CD4-positive, alpha-beta T cell treated with Interleukin-4 for 4 hours (primary cell): ENCODE measurements at regions not wholly inside any gene's neighbourhood (a gene's known extent, or its start where the extent isn't known, plus 50 kb on each side); places are given as distances from the start of the nearest gene placed in this dataset.
A peak's percentile ranks its signal among the peaks of the same experiment; 100 is the strongest.

ENCODE experiments used
- DNase-seq: peaks from one replicate; pipeline ENCODE4 v3.0.0-alpha.2; 2020

DNA sequence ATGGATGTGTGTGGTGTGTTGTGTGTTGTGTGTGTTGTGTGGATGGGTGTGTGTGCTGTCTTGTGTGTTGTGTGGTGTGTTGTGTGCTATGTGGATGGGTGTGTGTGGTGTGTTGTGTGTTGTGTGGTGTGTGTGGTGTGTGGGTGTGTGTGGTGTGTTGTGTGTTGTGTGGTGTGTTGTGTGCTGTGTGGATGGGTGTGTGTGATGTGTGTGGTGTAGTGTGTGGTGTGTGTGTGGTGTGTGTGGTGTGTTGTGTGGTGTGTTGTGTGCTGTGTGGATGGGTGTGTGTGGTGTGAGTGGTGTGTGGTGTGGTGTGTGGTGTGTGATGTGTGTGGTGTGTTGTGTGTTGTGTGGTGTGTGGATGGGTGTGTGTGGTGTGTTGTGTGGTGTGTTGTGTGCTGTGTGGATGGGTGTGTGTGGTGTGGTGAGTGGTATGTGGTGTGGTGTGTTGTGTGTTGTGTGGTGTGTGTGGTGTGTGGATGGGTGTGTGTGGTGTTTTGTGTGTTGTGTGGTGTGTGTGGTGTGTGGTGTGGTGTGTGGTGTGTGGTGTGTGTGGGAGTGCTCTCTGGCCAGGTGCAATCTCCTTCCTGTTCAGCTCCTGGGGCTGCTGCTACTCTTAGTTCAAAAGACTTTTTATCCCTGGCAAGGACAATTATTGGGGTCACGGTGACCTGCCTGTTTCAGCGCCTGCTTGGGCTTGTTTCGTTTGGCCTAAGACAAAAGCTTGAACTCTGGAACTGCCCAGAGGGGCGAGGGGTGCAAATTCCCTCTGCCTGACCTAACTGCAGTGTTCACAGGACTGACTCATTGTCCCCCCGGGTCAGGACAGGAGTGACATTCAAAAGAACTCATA lies 101.1 kb downstream of the UBIAD1 start:
- DNase-seq: no peak

DNA sequence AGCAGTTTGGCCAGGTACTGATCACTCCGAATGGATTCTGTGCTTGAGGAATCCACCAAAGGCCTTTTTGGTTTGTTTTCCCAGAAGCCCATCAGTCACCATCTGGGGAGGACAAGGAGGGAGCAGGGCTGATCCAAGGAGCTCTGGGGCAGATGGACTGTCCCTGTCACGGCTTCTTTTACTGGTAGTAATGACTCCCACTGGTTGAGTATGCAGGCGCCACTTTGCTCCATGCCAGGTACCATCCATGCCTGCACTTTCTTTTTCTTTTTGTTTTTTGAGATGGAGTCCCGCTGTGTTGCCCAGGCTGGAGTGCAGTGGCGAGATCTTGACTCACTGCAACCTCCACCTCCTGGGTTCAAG lies 101.7 kb downstream of the UBIAD1 start:
- DNase-seq: no peak

DNA sequence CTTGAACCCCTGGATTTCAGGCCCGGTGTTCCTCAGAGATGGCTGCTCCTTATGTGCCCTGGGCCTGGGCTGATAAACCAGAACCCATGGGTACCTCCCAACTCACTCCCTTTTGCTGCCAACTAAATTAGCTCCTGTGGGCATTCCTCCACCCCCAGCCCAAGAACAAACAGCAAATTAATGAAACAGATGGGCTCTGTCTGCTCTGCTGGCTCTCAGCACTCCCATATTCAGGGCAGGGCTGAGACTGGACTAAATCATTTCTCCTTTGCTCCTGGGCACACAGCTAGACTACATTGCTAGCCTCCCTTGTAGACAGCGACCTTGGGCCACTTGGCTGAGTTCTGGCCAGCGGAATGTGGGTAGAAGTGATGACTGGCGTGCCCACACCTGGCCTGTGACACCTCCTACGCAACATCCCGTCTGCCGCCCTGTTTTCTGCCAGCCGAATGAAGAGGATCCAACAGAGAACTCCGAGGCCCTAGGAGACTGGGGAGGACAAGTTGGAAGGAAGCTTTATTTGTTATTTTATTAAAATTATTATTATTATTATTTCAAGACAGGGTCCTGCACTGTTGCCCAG lies 101.9 kb upstream of the DISP3 start:
- no peak for DNase-seq

DNA sequence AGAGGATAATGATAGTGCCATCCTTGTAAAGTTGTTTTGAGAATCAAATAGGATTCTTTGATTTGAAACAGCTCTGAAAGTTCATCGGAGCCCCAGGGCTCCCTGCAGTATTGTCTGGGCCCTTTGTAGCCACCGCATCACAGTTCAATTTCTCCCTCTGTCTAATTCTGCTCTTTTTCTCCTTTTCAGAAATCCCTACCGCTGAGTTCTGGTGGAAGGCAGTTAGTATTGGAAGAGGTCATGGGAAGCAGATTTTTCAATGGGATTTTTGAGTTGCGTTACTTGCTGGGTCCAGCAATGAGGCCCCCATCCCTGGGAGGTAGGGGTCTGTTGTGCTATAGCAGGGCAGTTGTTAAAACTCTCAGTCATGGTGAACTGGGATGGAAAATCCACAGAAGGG lies 101.0 kb upstream of the DISP3 start:
- DNase-seq: no peak

DNA sequence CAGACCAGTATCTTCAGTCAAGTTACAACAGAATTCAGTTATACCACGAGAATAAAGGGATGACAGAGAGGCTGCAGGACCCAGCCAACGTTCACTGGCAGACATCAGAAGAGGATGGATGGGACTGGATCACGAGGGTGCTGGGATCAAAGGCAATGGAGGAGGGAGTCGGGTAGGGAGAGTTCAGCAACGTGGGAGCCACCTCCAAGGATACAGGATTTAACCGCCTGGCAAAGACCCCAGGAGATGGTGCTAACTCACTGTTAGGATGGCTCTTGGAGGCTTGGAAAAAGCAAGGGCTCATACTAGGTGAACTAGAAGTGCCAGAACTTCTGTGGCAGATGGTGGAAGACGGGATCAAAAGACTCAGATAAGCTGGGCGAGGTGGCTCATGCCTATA lies 99.1 kb upstream of the DISP3 start:
- no peak for DNase-seq

DNA sequence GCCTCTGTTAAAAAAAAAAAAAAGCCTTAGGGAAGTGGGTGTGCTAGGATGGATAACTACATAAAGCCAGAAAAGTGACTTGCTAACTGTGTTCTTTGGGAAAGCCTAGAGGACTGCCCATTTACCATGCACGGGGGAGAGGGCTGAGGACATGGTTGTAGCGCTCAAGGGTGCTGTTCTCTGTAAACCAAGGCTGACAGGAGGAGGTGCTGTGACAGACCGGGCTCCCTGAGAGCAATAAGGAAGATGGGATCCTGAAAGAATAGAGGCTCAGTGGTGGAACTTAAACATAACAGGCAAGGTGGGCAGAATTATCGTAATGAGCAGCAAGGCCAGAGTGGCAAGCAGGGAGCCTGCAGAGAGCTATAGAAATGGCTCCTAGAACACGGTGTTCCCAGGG lies 98.5 kb upstream of the DISP3 start:
- DNase-seq: no peak

DNA sequence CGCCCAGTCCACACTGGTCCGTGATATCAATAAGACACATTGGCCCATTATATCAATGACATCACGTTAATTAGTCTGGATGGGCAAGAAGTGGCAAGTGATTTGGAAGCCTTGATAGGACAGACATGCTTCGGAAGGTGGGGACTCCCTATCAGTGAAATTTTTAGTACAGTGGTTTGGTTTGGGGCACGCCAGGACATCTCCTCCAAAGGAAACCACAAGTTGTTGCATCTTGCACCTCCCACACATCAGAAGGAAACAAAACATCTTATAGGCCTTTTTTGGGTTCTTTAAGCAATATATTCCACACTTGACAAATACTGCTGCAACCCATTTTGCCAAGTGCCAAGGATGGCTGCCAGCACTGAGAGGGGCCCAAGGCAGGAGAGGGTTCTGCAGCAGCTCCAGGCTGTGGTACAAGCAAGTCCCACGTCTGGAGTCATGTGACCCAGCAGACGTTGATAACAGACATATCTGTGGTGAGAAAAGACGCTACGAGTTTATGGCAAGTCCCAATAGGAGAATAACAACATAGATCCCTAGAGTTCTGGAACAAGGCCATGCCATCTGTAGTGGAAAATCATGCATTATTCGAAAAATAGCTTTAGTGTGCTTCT lies 95.3 kb upstream of the DISP3 start:
- DNase-seq: no peak

DNA sequence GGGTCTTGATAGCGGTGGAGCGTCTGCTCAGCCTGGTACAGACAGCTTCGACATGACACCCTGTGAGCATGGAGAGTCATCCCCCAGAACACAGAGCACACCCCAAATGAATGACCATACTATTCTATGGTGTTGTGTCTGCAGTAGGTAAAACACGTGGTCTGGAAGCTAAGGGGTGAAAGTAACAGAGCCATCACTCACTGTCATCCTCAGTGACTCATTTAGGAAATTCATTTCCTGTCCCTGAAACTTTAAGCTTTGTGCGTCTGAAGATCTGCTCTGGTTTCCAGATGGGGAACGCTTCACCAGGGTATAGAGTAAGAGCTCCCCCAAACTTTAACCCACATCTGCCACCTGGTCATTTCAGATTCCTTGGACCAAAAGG lies 94.8 kb upstream of the DISP3 start:
- no peak for DNase-seq

DNA sequence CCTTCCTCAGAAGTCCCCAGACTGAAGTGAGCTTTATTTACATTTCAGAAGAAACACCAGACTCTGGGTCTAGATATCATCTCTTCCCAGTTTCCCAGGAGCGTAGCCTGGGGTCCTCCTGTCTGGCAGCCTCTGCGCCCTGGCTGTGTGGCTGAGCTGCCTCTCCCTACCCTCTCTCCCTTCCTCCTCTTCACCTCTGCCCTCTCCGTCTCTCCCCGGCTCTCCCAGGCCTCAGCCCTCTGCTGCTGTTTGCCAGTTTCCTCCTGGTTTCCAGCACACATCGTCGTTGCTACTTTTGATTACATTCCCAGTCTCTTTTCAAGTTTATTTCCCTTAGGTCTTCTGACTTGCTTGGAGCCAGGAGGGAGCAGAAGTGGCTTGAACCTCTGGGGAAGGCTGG lies 91.1 kb upstream of the DISP3 start:
- no peak for DNase-seq

DNA sequence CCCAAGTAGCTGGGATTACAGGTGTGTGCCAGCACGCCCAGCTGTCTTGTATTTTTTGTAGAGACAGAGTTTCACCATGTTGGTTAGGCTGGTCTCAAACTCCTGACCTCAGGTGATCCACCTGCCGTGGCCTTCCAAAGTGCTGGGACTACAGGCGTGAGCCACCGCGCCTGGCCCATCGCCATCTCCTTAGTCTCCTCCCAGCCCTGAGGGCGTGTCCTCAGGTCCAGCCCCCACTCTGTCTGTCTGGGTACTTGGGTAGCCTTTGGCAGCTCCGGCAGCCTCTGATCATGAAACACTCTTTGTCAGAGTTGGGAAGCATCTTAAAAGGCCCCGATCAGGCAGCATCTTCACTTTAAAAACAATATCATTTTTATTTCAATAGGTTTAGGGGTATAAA lies 90.3 kb upstream of the DISP3 start:
- no peak for DNase-seq

DNA sequence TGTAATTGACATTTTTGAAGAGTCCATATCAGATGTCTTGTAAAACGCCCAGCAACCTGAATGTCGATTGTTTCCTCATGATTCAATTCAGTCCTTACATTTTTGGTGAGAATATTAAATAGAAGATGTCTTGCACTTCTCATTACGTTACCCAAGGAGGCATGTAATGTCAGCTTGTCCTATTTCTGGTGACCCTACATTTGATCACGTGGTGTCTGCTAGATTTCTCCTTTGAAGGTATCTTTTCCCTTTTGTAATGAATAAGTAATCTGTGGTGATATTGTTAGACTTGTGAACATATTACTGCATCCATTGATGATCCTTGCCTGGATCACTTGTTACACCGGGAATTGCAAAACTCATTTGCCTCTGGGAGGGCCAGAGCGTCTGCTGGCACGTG lies 87.6 kb upstream of the DISP3 start:
- DNase-seq: no peak

DNA sequence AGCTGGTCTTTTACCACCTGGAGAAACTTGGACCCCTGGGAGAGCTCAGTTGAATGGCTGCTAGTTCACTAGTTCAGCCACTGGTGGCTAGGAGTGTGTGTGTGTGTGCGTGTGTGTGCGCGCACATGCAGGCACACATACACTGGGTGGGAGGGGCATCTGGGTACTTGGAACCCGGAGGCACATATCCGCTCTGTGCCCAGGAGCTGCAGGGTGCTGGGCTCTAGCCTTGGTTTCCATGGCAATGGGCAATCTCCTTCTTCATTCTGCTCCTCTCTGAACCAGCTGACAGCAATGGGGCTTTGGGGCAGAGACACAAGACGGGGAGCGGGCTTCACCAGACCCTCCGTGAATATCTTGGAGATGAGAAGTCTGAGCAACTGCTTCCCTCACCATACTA lies 87.1 kb upstream of the DISP3 start:
- no peak for DNase-seq

DNA sequence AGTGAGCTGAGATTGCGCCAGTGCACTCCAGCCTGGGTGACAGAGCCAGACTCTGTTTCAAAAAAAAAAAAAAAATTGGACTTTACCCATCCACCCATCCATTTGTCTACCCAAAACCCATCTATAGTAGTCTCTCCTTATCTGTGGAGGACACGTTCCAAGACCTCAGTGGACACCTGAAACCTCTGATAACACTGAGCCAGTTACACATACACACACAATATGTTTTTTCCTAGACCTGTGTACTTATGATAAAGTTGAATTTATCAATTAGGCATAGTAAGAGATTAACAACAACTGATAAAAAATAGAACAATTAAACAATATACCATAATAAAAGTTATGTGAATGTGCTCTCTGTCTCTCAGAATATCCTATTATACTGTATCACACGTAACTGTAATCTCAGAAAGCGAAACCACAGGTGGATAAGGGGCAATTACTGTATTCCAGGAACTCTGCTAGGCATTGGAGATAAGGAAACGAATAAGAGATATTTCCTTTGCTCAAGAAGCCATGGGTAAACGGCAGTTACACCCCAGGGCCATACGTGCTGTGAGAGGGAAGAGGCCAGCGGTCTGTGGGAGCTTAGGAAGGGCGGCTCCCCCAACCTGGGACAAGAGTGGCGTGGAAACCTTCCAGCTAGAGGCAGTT lies 84.2 kb upstream of the DISP3 start:
- DNase-seq: no peak

DNA sequence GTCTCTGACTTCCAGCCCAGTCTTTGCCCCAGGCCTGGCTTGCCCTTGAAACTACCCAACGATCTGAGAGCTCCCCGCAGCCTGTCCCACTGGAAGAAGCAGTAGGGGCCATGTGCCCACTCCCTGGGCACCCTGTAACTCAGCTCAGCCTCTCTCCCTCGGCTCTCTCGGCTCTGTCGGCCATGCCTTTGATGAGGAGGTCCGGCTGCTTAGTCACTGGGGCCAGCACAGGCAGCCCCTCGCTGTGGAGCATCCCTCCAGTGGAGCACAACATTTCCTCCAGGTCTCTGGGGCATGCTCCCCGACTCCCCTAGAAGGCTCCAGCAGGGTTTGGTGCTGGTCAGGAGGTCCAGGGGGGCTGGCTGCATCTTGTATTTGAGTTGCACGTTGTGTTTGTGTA lies 83.3 kb upstream of the DISP3 start:
- no peak for DNase-seq

DNA sequence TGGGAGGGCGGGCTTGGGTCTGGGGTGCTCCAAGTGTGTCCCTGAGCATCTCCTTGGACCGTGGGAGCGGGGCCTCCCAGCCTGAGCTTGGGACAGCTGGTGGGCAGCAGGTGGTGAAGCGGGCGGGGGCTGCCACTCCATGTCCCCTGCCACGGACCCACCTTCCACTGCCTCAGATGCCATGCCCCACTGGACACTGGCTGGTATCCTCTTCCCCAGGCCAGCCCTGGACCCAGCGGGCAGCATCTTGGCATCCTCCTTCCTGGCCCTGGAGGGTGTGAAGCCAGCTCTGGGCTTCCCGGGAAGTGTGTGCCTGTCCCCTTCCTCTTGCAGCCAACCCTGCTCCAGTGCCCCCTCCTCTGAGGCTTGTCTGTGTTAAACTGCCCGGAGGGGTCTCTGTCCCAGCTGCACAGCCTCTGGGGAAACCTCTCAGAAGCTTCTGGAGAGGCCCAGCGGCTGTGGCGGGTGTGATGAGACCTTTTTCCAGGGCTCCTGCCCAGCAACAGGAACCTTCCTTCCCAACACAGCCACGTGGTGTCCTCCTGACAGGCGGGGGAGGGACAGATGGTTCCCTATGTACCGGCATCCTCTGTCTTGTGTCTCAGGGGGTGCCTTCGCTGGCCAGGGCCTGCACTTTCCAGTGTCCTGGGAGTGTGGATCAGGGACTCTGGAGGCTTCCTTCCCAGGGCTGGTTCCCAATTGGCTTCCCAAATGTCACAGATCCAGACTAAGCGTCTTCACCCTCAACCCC lies 81.6 kb upstream of the DISP3 start:
- no peak for DNase-seq

DNA sequence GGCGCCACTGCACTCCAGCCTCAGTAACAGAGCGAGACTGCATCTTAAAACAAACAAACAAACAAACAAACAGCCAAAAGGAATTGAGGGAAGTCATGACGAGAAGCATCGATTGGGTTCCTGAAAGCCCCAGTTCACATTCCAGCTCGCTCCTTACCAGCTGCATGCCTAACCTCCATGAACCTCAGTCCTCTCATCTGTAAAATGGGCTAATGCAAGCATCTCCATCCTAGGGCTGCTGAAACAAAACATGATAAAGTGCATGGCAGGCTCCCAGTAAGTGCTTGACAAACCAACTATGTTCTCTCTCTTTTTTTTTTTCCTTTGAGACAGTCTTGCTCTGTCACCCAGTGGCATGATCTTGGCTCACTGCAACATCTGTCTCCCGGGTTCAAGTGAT lies 79.7 kb upstream of the DISP3 start:
- DNase-seq: no peak

DNA sequence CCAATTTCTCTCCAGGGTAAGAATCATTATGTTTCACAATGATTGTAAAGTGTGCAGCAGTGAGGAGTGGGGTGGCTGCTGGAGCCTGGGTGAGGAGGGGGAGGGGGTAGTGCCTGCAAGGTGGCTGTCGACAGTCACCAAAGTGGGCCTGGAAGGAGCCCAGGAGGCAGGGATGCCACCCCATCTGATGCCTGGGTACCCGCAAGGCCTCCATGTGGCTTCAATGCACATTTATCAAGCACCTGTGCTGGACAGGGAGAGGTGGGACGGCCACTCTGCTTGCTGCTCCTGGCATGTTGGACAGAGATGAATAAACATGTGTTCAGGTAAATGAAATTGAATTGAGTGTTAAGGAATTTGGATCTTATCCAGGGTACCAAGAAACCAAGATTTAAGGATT lies 78.8 kb upstream of the DISP3 start:
- no peak for DNase-seq

DNA sequence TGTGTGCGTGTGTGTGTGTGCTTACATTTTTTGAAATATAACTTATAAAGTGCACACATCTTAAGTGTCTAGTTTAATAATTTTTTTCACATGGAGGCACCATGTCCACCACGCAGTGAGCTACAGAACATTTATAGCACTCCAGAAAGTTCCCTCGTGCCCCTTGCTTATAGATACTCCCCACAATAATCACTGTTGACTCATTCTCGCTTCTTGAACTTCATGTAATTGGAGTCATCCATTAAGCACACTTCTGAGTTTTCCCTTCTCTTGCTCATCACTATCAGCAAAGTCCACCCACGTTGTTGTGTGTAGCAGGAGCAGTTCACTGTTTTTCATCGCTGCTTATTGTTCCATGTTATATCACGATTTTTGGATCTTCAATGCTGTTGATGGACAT lies 78.4 kb upstream of the DISP3 start:
- DNase-seq: no peak

DNA sequence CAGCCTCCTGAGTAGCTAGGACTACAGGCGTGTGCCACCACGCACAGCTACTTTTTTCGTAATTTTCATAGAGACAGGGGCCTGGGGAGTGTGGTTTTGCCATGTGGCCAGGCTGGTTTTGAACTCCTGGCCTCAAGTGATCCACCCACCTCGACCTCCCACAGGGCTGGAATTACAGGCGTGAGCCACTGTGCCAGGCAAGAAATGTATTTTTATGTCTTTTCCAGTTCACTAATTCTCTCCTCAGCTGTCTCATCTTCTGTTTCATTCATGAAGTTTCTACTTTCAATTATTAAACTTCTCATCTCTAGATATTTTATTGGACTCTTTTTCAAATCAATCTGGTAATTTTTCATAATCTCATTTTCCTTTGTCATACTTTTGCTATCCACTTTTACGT lies 72.1 kb upstream of the DISP3 start:
- DNase-seq: no peak

DNA sequence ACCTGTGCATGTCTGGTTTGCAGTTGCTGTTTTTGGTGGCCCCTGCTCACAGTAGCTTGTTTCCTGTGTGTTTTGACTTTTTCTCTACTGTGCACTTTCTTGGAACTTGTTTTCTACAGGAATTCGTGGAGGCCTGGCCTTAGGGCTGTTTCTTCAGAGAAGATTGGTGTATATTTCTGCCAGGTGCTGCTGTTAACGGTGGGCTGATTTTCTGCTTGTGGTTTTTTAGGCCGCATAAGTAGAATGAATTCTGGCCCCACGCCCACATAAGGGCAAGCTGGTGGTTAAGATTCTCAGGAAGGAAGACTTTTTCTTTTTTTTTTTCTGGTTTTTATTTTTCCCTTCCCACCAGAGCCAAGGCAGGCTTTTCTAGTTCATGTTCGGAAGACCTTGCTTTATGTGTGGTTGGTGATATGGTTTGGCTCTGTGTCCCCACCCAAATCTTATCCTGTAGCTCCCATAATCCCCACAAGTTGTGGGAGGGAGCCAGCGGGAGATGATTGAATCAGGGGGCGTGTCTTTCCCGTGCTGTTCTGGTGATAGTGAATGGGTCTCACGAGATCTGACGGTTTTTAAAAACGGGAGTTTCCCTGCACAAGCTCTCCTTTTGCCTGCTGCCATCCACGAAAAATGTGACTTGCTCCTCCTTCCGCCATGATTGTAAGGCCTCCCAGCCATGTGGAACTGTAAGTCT lies 71.5 kb upstream of the DISP3 start:
- peak; percentile 6 for DNase-seq

DNA sequence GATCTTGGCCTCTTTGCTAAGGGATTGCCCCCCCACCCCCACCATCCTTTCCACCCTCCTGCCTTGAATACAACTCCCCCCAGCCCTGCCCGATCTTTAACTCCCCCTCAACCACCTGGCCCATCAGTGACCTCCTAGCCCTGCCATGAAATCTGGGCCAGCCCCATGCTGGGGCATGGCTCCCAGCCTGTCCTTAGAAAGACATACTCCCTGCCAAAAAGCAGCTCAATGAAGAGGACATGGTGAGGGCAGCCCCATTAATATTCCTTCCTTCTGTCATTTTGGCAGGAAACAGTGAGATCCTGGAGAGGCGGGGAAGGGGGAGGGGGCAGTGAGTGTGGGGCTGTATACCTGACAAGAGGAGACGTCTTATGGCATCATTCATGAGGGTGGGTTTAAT lies 66.8 kb upstream of the DISP3 start:
- DNase-seq: no peak

DNA sequence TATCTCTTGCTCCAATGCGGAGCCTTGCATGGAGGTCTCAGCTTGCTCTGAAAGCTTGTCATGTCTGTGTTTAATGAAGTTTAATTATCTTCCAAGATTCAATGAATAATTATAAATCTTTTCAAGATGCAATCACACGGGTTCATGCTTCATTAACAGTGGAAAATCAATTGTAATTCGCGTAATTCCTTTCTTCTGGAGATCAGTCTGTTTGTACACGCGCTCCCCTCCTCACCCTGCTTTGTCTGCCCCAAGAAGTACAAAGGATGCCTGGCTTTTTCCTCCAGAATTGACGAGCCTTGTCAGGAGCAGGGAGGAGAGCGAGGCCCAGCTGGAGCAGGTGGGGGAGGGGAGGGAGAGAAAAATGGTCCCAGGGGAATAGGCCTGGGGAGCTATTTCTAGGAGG lies 65.0 kb upstream of the DISP3 start:
- no peak for DNase-seq
